GM19328 (cell line): ENCODE measurements at regions not wholly inside any gene's neighbourhood (a gene's known extent, or its start where the extent isn't known, plus 50 kb on each side); places are given as distances from the start of the nearest gene placed in this dataset.

Experiments
- ATAC-seq: cut with Tn5 transposase; IDR thresholded peaks from one replicate; pipeline ENCODE4 v1.9.1; 2021; ENCODE audit warnings: mild to moderate bottlenecking, moderate library complexity; ENCODE audit not compliant: unreplicated experiment

GRCh38 chr5:86970361-86970760 is 297.3 kb upstream of the RASA1 start:
- ATAC-seq = no peak

DNA sequence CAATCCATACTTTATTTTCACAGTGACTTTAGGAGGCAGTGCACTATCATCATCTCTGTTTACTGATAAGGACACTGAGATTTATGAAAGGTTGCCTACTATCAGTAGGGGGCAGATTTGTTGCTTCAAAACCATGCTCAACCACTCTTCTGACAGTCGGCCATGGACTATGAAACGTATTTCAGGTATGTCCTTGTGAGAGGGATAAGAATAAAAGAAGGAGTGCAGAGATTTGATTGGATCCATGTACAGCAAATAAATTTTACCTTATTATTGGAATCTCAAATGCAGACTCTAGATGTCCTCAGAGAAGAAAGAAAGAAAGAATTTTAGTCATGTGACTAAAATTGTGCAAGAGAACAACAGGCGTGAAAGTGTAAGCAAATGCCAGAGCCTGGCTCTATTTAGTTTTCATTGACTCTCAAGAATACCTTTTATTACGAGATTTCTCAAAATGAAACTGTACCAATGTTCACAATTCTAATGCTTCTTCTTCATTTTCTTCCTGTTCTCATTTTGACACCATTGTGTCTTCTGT is 296.6 kb upstream of the RASA1 start:
- ATAC-seq = peak; percentile 73

DNA sequence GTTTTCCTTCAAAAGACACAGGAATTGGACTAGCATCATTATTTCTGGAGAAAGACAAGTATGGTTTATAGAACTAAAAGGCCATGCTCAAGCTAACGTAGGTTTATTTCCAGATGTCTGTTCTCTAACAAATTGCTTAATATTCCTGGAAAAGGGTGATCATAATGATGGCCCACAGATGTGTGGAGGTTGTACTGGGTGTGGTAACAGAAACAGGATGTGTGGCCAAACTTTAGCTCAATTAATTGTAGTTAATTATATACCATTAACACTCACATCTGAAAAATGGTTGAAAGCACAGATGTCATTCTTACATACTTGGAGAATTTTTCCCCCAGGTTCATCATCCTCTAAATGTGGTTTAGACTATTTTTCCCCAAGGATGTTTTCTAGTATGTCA is 292.7 kb upstream of the RASA1 start:
- no peak for ATAC-seq

- no peak for ATAC-seq
Observed at GRCh38 chr5:86977190-86977589, 290.5 kb upstream of the RASA1 start.

- ATAC-seq = no peak
Observed at GRCh38 chr5:86977808-86978207, 289.9 kb upstream of the RASA1 start.

DNA sequence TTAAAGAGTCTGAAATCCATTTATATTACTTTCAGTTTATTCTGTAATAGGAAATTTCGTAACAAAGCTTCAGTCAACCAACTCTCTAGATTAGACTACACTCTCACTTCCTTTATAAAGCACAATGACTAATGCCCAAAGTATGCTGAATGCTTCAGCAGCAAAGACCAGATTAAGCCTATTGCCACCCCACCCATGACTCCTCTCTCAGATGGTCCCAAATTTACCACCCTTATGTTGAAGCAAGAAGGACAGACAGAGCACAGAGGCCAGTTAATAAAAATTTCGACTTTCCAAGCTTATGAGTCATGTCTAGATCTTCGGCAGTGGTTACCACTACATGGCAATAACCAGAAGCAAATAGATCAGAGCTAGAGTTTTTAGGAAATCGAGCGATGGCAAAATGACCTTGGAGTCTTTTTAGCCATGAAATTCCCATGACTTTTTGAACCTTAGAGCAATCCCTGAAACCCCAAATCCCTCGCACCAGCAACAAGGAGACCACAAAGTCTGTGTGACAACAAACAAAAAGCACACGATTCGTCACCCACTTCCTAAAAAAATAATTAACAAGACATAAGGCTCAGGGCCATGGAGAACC is 287.8 kb upstream of the RASA1 start:
- no peak for ATAC-seq

DNA sequence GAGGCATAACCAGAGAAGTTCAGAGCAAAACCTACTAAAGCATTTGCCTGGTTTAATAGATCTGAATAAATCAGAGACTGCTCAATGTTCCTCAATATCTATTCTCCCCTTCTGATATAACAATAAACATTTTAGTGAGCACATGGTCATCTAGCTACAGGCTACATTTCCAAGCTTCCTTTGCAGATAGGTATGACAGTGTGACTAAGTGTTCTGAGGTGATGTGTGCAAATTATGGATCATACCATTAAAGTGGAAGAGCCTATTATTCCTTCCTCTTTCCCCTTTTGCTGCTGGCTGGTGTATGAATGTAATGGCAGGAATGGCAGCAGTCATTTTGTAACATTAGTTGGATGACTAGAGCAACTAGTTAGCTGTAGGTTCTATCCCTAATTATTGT is 285.8 kb upstream of the RASA1 start:
- no peak for ATAC-seq

DNA sequence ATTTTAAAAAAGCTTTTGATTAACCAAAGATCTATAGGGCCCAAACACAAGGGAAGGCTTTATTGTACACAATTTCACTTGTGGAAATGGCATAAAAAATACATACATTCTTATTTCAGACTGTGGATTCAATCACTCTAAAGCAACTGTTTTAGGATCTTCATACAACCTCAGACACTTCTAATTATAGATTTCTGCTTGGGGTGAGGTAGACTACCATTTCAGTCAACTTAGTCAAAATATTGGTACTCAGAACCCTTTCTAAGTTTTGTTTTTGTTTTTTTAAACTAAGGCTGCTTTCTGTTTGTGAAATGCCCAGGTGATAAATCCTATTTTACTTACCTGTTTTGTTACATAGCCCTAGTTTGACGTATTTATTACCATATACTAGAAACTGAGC is 284.5 kb upstream of the RASA1 start:
- no peak for ATAC-seq

DNA sequence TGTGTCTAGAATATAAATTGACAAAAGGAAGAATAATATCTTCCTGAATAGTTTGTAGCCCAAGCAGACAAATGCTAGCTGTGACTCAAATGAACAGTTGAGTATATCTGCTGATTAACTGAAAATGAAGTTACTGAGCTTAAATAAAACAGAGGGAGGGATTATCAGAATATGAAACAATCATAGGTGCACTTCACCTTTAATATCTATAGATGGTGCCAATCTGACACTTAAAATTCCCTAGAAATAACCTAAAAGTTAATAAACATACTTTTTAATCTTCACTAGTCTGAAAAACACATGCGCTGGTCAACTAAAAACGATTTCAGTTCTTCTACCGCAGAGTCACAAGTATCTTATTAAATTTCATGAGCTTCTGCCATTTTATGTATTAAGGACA is 280.8 kb upstream of the RASA1 start:
- no peak for ATAC-seq

GRCh38 chr5:86997516-86997915 is 270.2 kb upstream of the RASA1 start:
- ATAC-seq = no peak

DNA sequence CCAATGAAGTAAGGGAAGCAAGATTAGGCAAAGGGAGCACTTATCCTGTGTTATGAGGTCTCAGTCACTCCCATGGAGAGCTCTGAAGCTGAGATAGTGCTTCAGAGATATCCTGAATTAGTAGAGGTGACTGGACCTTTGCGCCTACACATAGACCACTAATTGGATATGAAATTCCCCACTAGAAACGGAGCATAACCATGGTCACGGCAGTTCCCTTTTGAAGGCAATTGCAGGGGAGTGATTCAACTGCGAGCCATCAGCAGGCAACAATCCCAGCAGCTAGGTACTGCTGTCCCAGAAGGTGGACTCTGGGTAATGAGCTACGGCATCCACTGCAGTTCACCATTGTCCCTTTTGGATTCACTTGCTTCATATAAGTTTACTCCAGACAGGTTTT is 267.7 kb upstream of the RASA1 start:
- ATAC-seq = no peak

DNA sequence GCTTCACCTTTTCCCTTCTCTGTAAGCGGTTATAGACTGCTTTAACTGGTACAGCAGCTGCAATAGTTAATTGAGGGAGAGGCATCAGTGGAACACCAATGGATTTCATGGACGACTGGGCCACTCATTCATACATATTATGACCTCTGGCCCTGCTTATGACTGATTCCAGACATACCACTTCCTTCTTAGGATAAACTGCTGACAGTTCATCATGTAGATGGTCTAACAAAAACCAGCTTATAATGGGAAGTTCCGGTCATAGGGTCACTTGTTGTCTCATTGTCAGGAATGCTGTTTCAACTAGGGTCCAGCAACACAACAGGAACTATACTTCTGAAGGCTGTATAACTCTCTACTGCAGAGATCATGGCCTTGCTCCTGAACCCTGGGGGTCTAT is 265.2 kb upstream of the RASA1 start:
- ATAC-seq = no peak

- ATAC-seq = no peak
Observed at GRCh38 chr5:87004101-87004500, 263.6 kb upstream of the RASA1 start.

DNA sequence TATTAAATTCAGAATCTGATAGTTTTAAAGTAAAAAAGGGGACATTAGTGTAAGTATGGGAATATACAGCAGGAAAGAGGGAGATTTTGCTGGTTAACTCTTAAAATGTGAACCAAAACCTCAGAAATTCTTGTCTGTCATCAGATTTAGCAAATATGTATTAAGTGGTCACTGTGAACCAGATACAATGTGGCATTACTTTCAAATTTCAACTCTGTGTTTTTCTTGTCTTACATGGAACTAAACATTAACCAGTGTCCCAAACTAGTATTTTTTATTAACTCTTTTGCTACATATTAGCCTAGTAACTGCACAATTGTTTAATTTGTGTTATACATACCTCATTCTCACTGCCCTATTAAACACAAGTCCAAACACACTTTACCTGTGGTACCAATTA is 259.9 kb upstream of the RASA1 start:
- ATAC-seq = no peak

- no peak for ATAC-seq
Observed at GRCh38 chr5:87008751-87009560, 258.7 kb upstream of the RASA1 start.

DNA sequence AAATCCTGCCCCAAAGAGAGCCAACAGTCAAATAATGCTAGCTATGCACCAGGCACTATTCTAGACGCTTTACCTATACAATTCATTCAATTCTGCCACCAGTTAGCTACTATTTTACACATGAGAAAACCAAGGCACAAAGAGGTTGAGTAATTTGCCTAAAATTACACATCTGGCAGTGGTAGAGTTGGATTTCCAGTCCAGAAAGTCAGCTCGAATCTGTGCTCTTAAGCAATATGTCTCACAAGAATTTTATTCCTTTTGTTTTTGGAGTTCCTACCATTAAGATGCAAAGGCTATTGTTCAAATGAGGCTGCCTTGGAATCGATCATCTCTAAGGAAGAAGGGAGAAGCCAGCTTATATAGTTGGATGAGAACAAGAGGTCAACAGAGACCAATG is 256.9 kb upstream of the RASA1 start:
- ATAC-seq = no peak

DNA sequence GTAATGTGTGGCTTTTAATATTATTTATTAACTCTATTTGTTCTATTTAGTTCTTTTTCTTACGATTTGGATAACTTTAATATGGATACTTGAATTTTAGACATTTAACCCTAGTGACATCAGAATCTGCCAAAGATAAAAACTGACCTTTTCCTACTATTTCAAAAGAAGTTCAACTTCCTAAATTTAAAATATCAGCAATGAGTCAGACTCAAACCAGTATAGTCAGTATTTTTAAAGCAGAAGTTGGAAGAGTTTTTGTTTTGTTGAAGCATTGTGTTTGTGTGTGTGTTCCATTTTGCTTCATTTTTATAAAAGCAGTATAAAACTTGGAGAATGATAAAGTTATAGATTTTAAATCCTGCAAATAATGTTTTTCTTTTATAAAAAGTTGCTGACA is 251.8 kb upstream of the RASA1 start:
- ATAC-seq = no peak

DNA sequence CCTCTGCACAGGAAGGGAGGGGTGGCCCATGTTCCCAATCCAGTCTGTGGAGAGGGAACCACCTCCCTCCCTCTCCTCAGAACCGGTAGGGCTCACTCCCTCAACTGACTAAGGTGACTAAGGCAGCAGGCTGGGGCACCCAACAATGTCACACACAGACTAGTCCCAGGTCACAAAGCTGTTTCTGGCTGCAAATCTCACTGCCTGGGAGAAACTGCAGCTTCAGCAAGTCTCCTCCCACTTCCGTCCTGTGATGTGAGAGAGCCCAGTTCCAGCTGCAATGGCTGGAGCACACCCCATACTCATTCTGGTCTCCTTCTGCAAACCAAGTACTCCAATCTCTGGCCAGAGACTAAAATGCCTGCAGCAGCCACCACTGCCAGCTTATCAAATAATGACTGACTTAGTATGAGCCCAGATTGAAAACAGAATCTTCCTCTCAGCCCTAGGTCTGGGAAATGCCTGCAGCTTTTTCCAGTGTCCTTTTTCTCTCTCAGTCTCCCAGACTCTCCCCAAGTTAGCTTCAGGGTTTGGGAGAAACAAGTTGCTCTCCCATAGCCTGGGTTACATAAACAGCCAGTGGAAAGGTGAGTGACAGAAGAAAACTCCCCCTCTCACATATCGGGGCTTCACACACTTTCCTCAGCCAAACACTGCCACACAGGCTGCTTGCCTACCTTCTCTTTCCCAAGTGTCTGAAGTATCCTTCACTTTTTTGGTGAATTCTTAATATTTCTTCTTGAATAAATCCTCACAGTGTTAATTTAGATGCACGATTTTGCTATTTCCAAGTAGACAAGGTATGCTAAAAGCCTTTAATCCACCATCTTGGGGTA is 247.4 kb upstream of the RASA1 start:
- peak; percentile 87 for ATAC-seq

DNA sequence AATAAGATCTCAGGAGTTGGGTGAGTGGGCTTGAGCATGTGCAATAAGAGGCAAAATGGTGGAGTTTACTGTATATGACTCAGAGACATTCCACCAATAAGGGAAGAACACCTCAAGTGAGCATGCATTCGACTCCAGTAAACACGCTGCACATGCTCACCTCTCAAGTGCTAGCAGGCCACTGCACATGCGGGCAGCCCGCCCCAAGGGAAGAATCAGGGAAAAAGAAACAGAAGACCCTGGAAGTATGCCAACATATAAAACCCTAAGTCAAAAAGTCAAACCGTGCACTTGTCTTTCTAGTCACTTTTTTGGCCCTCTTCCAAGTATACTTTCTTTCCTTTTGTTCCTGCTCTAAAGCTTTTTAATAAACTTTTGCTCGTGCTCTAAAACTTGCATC is 245.3 kb upstream of the RASA1 start:
- no peak for ATAC-seq

DNA sequence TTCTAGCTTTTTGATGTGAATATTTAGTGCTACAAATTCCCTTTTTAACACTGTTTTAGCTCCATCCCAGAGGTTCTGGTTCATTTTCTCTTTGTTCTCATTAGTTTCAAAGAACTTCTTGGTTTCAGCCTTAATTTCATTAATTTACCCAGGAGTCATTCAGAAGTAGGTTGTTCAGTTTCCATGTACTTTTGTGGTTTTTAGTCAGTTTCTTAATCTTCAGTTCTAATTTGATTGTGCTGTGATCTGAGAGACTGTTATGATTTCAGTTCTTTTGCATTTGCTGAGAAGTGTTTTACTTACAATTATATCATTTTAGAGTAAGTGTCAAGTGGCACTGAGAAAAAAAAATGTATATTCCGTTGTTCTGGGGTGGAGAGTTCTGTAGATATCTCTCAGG is 240.1 kb upstream of the RASA1 start:
- ATAC-seq = no peak

- no peak for ATAC-seq
Observed at GRCh38 chr5:87029951-87030350, 237.7 kb upstream of the RASA1 start.

- ATAC-seq = no peak
Observed at GRCh38 chr5:87030699-87031098, 237.0 kb upstream of the RASA1 start.
